Lung microvascular endothelial cell (primary cell): ENCODE measurements at regions not wholly inside any gene's neighbourhood (a gene's known extent, or its start where the extent isn't known, plus 50 kb on each side); places are given as distances from the start of the nearest gene placed in this dataset.

ENCODE experiments used
- DNase-seq, 2 donors: peaks; one replicate each; pipeline versions ENCODE4 v3.0.0 to v3.0.0-alpha.2; 2010; ENCODE audit warnings: low read depth in 2 of 2

DNA sequence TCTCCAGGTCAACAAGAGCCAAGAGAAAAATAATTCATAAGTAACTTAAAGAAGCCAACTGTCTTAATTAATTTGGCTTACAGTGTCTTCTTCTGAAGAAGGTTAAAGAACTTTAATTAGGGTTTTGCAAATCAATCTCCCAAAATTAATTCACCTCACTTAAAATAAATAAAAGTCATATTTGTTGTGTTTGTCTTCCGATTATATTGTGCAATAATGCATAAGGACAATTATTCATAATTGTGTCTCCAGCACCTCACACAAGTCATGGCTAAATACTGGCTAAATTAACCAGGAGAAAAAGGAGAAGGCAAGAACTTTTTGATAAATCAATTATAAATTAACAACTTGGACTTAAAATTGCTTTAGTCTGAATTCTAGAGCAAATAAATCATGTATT lies 899.0 kb upstream of the NR2F2 start:
- DNase-seq, result no peak

GRCh38 chr15:95432878-95433405 lies 897.6 kb upstream of the NR2F2 start:
- no peak for DNase-seq

- DNase-seq, result peak in 1 of 2 donors; percentile 14
Measured at GRCh38 chr15:95439922-95440376, 890.6 kb upstream of the NR2F2 start.

- DNase-seq, result peak; percentile 83 to 87
Measured at GRCh38 chr15:95440712-95441111, 889.8 kb upstream of the NR2F2 start.

DNA sequence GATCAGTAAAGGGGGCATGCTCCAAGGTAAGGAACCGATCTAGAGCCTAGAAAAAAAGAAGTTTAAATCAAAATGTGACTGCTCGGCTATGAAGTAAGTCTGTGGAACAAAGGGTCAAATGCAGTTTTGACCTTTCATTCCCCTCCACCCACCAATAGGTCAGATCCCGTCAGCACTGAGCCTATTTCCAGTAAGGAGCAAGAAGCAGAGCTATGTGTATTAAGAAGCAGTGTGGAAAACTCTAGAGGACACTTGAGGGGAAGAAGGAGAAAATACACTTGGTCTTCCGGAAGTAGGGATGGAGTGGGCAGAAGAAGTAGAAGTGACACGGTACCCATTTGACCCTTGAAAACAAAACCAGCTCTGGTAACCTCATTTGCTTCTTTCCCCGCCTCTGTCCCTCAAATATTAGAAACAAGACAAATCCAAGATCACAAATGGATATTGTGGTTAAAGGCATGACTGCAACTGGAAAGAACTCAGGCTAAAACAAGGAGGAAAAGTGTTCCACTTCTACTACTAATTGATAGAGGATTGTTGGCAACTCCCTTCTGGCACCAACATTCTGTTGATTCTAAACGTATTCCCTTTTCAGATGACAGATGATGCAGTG lies 888.3 kb upstream of the NR2F2 start:
- no peak for DNase-seq

DNA sequence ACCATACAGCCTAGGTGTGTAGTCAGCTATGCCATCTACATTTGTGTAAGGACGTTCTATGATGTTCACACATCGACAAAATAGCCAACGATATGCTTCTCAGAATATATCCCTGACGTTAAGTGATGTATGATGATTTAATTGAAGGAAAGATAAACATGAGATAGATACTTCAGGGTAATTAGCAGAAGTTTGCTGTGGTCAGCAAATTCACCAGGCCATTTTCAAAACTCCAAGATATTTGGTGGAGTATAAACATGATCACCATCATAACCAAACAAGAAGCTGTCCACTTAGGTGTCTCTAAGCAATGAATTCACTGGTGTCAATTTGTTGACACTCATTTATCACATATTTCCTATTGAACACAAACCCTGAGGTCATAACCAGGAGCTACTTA lies 885.6 kb upstream of the NR2F2 start:
- no peak for DNase-seq

DNA sequence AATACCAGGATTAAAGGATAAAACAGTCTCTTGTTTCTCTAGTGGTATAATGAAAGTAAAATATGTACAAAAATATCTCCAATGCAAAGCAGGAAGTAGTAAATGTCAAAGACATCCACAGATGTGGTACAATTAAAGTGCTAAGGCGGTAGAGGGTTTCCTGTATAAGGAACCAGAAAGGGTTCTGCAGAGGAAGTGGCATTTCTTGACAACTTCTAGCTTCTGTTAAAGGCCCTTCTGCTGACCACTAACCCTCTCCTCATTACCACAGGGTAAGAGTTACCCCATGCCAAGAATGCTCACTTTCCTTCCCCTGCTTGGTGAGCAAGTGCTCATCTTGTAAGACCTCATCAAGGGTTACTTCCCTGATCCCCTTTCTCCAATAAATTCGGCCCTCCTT lies 883.6 kb upstream of the NR2F2 start:
- peak in 1 of 2 donors; percentile 65 for DNase-seq

- no peak for DNase-seq
Measured at GRCh38 chr15:95447486-95447885, 883.0 kb upstream of the NR2F2 start.

GRCh38 chr15:95448531-95449229 lies 881.8 kb upstream of the NR2F2 start:
- DNase-seq, result peak; percentile 51 to 80

DNA sequence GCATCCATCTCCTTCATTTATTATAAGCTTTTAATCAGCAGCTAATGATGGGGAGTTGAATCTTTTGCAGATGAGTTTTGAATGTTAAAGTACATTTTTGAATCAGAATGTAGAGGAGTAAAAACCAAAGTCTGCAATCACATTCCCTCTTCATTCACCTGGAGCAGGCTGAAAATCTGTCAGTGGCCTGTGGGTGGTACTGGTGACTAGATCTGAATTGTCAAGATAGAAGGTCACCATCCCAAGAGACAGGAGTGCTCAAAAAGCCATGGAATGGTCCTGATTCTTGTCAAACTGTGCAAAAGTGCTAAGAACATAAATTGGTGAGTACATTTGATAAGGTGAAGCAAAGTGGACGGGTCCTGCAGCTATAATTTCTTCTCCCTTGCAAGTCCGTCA lies 881.3 kb upstream of the NR2F2 start:
- DNase-seq, result peak in 1 of 2 donors; percentile 29

- no peak for DNase-seq
Measured at GRCh38 chr15:95450413-95450812, 880.1 kb upstream of the NR2F2 start.

GRCh38 chr15:95451938-95452337 lies 878.6 kb upstream of the NR2F2 start:
- DNase-seq, result no peak

- DNase-seq, result no peak
Measured at GRCh38 chr15:95454403-95455262, 875.9 kb upstream of the NR2F2 start.

GRCh38 chr15:95457520-95457919 lies 873.0 kb upstream of the NR2F2 start:
- peak in 1 of 2 donors; percentile 70 for DNase-seq

GRCh38 chr15:95458721-95459120 lies 871.8 kb upstream of the NR2F2 start:
- DNase-seq, result peak in 1 of 2 donors; percentile 10

DNA sequence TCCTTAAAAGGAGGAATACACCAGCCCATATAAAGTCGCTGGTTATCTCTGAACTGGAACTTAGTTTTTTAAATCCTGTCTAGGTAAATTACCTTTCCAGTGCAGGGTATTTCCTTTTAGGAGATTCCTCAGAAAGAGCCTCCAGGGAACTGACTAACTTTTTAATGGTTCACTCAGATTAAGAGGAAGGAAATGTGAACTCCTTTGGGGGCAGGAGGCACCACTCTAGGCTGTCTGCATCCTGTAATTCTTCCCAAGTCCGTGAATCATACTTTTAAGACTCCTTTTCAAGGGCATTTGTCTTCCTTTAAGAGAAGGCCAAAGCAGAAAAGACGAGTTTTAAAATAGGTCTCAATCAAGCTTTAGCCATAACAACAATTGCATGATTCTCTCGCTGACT lies 871.2 kb upstream of the NR2F2 start:
- peak in 1 of 2 donors; percentile 89 for DNase-seq

GRCh38 chr15:95464509-95464908 lies 866.0 kb upstream of the NR2F2 start:
- DNase-seq, result peak in 1 of 2 donors; percentile 21

- peak; percentile 46 to 64 for DNase-seq
Measured at GRCh38 chr15:95468820-95469219, 861.7 kb upstream of the NR2F2 start.

GRCh38 chr15:95469496-95470000 lies 861.0 kb upstream of the NR2F2 start:
- peak in 1 of 2 donors; percentile 6 for DNase-seq

DNA sequence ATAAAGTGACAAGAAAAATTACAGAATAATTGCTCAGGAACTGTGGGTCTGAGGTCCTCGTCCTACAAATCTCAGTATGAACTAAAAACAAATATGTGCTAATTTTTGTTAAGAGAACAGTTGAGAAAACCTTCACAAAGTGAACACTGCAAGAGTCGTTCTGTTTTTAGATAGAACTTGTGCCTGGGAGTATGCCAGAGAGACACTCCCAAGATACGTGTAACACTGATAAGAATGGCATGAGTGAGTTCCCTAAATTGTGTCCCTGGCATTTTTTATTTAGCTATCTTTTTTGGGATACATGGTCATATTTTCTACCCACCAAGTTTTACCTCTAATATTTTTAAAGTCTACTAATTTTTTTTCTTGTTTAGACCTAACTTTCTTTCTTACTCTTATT lies 860.0 kb upstream of the NR2F2 start:
- peak in 1 of 2 donors; percentile 13 for DNase-seq

GRCh38 chr15:95470997-95471689 lies 859.4 kb upstream of the NR2F2 start:
- peak; percentile 57 to 79 for DNase-seq
